Fibroblast of peridontal ligament (primary cell): ENCODE measurements at regions not wholly inside any gene's neighbourhood (a gene's known extent, or its start where the extent isn't known, plus 50 kb on each side); places are given as distances from the start of the nearest gene placed in this dataset.

Experiments
- DNase-seq: peaks from one replicate; pipeline ENCODE4 v3.0.0-alpha.2; 2010; ENCODE audit errors: extremely low read depth

DNA sequence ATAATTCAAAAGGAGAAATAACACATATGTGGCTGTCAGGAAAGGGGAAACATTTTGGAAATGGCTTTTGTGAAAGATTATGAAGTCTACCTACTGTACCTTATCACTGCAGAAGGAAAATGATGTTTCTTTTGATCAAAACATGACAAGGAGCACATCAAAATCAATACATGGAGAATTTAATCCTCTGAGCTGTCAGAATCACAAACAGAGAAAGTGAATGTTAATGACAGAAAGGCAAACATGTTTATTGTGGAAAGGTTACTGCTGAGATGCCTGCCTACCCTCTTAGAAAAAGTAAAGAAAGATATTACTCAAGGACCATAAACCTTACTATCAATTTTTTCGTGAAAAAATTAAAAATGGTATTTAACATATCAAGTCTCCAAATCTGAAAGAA is 794.5 kb upstream of the GYPC start:
- no peak for DNase-seq

DNA sequence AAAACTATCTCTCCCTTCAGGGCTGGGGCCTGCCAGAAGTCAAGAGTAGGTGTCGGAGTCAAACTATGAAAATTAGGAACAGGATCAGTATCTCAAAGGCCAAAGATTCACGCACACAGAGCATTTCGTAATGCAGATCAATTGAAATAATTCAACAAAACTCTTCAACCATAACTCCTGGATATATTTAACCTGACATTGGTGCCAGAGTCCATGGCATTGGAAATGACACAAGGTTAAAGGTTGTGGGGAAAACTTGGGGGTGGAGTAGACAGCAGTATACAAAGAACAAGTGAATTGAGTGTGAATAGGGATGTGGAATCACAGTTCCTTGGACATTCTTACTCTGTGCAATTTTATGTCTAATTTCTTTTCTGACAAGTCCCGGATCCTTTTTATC is 788.0 kb upstream of the GYPC start:
- DNase-seq = no peak

DNA sequence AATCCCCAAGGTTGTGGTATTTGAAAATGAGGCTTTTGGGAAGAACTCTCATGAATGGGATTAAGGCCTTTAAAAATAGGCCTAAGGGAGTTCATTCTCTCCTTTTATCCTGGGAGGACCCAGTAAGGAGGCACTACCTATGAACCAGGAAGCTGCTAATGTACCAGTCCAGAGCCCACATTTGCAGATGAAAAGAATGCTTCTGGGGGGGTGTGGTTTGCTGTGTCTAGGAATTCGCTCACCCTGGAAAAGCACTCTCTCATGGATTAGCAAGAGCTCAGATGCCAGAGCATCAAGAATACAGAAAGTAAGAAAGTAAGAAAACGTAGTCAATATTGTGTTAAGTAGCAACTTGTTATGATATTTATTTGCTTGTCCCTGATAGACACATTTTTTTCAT is 785.7 kb upstream of the GYPC start:
- no peak for DNase-seq

DNA sequence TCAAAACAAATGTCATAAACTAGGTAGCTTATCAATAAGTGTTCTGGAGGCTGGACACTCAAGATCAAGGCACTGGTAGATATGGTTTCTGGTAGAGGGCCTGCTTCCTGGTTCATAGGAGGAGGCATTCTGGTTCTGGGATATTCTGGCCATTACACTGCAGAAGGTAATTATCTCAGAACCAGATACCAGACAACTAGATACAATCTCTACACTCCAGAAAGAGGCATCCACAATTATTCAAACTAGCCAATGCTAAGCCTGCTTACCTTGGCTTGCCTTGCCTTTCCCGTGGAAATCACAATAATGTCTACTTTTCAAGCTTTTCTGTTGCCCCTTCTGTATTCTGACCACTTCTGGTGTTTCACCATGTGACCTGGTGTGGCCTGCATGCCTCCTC is 785.2 kb upstream of the GYPC start:
- no peak for DNase-seq

DNA sequence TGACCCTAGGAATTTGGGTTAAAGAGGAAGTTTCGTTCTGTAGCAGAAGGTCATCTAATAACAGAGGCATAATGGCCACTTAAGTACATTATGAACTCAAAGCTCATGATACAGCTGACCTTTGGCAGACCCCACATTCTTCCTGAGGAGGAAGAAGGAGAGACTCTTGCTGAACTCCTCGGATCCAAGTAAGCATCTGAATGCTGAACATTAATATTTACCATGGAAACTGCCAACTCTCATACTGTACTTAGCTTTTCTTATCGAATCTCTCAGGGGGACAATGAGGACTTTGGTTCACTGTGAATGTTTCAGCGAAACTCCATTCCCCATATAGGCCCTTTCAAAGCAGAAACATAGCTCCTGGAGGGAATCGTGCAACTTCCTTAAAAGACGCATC is 781.4 kb upstream of the GYPC start:
- no peak for DNase-seq

DNA sequence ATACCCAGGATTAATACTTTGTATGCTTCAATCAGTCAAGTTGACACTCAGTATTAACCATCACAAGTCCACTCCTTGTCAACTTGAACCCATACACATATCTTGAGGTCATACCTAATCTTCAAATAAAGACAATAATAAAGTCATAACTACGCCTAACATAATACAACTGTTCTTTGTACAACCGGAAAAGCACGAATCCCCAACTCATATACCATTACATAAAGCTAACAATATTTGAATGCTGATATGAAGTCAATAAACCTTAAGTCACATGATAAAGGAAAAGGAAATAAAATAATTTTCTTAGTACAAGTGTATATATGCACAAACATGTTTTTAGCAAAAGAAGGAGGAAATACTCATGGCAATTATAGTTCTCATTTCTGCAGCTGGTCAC is 770.6 kb upstream of the GYPC start:
- DNase-seq = no peak

DNA sequence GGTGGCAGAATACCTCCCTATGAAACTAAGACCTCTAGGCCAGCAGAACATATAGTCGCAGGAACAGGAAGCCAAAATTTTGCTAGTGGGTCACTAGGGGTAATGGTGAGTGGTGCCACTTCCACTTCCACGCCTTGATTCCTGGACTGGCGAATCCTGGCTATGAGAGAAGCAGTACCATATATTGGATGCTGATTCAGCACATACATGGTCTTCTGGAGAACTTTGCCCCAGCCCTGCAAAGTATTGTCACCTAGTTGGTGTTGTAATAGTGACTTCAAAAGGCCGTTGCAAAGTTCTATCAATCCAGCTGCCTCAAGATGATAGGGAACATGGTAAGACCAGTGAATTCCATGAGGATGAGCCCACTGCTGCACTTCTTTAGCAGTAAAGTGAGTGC is 769.8 kb upstream of the GYPC start:
- no peak for DNase-seq

DNA sequence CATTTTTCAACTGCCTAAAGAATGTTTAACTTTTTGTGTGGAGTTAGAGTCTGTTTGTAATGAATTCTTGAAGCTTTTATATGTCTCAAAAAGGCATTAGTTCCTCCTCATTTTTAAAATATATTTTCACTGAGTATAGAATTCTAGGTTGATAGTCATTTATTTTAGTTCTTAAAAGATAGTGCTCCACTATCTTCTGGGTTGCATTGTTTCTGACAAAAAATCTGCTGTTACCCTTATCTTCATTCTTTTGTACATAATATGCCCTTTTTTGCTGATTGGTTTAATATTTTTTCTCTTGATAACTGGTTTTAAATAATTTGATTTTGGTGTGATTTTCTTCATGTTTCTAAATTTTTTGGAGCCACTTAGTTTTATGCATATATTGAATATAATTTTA is 754.7 kb upstream of the GYPC start:
- no peak for DNase-seq

DNA sequence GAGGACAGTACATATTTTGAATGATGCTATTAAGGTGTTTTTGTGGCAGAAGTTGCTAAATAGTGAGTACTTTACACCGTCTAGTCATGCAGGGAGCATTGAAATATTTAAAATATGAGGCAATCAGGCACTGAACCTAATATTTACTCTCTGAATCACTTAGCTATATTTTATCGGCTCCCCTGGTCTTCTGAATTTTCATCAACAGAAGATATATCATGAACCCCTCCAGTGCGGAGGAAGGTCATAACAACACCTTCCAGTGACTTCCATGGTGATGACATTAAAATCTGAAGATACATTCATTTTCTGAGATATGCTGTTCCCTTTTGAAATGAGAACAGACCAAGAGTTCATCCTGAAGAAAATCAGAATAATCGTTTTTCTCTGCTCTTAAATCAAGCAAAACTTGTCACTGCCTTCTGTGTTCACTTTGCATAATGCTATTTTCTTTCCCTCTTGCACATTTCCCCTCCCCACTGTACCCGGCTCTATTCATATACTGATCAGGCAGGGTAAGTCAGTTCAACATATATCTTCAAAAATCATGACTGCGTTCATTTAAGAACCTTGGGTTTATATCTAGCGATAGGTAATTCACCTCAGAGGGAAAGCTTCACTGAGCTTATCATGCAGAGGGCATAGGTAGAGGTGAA is 729.9 kb upstream of the GYPC start:
- DNase-seq = no peak

DNA sequence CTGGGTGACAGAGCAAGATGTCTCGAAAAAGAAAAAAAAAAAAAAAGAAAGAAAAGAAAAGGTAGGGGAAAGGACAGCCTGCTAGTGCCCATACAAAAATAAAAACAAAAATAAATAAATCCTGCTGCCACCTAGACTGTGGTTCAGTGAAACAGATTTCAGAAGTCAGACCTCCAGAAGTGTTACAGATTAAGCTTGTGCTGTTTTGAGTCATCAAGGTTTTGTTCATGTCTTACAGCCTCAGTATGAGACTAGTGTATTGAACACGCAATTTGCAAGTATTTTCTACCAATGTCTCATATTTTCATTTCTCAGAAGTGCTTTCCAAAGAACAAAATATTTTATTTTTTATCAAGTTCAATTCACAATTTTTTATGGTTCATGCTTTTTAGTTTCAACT is 720.4 kb upstream of the GYPC start:
- DNase-seq = no peak

DNA sequence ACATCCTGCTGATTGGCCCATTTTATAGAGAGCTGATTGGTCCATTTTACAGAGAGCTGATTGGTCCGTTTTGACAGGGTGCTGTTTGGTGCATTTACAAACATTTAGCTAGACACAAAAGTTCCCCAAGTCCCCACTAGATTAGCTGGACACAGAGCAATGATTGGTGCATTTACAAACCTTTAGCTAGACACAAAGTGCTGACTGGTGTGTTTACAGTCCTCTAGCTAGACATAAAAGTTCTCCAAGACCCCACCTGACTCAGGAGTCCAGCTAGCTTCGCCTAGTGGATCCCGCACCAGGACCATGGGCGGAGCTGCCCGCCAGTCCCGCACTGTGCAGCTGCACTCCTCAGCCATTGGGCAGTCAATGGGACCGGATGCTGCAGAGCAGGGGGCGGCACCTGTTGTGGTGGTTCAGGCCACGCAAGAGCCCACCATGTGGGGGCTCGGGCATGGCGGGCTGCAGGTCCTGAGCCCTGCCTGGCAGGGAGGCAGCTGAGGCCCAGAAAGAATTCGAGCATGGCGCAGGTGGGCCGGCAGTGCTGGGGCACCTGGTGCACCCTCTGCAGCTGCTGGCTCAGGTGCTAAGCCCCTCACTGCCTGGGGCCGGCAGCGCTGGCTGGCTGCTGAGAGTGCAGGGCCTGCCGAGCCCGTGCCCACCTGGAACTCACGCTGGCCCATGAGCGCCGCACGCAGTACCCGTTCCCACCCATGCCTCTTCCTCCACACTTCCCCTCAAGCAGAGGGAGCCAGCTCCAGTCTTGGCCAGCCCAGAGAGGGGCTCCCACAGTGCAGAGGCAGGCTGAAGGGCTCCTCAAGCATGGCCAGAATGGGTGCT is 713.2 kb upstream of the GYPC start:
- DNase-seq = no peak

DNA sequence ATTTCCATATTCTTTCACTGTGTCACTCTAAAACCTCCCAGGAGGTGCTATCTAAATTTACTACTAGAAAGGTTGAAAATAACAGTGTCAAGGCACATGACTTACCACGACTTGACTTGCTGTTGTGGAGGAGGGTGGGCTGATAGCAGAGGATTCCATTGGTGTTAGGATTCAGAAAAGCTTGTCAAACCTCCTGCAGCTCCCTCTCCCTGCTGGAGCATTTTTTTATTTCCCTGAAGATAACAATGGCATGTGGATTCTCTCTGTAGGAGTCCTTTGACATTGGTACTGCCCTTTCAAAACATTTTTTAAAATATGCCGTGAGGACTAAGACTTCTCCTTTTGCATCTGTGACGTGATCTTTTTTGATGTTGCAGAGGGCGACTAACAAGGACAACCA is 696.9 kb upstream of the GYPC start:
- DNase-seq = no peak

DNA sequence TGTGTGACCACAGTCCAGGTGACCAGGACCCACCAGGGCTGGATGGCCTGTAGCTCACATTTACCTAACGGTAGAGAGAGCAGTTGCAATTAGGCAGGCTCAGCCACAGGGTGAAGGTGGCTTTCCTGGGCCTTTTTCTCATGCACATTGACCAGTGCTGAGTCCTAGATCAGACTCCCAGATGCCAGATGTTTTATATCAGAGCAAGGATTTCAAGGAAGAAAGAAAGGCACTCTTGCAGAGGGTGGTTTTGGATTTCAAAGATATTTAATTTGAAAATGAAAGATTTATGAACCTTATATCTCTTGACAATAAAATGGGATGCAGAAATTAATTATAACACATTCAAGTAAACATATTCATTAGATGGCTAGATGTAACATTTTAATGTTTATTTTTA is 694.2 kb upstream of the GYPC start:
- no peak for DNase-seq

DNA sequence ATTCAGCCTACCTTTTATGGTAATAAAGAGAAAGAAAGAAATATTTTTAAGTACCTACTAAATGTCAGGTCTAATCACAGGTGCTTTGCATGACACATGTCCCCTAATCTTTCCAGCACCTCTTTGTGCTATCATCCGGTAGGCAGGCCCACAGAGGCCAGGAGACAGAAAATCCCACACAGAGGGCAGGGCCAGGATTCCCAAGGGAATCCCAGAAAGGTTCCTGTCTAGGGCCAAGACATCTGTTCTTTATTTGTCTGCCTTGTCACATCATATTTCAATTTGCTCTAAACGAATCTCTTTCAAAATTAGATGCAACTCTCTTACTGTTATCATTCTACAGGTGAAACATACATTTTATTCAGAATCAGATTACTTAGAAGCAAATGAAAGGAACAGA is 676.1 kb upstream of the GYPC start:
- DNase-seq = no peak

DNA sequence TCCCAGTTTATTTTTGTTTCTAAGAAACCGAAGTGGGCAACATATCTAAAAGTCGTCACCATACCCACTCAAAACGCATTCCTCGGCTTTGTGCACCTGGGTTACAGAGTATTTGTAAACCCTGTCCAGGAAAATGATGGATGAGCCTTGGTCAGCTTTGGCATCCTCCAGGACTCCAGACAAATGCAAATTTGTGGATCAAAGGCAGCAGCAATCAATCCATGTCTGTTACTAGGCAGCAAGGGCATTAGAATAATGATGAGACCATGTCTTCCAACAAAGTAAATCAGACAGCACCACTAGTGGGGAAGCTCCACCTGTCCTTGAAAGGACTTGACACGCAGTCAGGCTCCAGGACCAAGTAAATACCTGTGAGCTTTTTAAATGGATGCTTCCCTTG is 672.6 kb upstream of the GYPC start:
- DNase-seq = no peak

DNA sequence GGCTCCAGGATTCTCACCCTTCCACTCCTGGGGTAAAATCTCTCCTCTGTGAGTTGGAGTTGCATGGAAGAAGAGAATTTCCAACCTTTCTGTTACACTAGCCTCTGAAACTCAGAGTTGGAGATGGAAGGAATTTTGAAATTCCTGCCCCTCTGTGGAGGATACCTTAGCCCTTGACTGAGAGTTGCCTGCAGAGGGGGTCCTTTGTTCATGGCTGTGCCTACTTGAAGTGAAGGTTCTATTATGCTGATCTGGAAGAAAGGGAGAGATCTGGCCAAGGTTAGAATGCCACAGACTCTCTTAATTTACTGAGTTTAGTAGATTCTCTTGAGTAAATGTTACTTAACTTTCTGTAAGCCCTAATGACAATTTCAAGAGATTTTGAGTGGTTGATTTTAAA is 626.6 kb upstream of the GYPC start:
- DNase-seq = no peak

DNA sequence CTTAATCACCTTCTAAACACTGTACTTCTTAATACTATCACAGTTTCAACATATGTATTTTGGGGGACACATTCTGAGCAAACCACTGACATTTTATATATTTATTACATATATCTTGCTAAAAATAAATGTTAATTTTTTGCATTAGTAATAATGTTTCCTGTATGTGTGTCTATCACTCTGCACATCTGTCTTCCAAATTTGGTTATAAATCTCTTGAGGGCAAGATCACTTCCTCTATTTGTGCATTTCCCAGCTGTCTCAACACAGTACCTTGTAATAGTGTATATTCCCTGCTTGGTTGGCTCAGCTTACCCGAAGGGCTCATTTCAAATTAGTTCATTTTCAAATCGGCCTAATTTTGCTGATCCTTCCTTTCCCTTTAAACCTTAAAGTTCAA is 617.1 kb upstream of the GYPC start:
- DNase-seq = no peak

DNA sequence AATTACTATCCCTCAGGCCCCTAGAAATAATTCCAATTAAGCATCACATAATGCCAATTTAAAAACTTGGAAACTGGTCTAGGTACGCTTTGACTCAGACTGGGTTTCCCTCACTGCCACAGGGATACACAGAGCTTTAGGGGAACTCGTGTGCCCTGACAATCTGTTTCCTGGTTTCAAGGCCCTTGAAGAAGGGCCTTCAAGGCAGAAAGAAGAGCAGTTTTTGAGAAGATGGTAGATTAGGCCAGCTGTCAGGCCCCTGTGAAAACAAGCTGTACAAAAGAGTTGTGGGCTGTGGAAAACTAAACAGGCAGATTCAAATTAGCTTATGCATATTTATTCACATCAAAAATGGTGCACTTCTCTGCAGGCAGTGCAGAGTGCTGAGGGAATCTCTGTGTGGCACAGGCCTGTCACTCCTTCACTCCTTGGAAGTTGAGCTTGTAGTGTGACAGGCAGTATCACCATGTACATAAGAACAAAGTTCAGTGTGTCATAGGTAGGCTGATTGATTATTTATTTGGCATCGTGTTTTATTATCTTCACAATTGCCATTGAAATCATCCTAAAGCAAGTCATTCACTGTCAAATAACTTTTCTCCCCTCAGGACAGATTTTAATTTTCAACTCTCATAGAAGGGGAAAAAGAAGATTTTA is 614.4 kb upstream of the GYPC start:
- no peak for DNase-seq

DNA sequence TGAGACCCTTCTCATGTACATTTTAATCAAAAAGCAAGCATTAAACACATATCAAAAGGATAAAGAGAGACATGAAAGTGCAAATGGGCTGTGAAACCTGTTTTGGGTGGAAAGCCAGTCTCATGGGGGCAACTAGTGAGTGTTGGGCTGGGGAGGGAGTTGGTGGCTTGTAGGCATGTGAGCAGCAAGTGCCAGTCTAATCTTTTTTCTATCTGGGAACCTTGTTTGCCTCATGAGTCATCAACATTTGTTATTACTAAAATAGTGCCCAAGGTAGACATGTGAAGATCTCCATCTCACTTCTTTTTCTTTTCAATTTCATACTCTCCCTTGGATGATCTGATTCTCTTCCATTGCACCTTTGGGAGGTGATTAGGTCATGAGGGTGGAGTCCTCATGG is 613.9 kb upstream of the GYPC start:
- DNase-seq = no peak

DNA sequence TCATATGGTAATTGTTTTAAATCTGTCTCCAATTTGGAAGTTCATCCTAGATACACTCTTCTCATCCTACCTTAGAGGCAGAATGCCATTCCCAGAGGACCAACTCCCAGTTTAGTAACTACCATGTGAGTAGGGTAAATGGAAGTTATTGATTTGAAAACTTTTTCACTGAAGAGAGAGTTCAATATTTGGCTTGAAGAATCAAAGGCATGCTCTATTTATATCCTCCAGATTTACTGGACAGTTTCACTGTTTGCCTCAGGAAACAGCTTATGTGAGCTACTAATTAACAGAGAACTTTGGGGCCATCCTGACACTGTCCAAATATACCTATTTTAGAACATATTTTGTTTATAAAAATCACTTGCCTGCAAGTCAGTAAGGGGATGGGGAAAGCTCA is 607.2 kb upstream of the GYPC start:
- no peak for DNase-seq

DNA sequence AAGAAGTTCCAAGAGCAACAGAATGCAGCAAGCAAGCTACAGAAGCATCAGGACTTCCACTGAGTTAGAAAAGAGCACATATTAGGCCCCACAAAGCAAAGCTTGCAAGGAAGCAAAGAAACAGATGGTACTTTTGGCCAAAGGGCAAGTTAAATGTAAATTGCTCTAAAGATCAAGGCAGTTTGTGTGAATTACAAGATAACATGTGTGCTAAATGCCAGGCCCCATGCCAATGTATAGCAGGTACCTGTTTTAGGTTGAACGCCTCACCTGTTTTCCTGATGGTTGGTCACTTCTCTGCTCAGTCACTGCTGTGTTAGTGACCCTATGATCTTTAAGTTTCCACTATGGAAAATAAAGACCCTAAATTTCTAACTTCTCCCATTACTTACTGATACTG is 606.5 kb upstream of the GYPC start:
- DNase-seq = no peak

DNA sequence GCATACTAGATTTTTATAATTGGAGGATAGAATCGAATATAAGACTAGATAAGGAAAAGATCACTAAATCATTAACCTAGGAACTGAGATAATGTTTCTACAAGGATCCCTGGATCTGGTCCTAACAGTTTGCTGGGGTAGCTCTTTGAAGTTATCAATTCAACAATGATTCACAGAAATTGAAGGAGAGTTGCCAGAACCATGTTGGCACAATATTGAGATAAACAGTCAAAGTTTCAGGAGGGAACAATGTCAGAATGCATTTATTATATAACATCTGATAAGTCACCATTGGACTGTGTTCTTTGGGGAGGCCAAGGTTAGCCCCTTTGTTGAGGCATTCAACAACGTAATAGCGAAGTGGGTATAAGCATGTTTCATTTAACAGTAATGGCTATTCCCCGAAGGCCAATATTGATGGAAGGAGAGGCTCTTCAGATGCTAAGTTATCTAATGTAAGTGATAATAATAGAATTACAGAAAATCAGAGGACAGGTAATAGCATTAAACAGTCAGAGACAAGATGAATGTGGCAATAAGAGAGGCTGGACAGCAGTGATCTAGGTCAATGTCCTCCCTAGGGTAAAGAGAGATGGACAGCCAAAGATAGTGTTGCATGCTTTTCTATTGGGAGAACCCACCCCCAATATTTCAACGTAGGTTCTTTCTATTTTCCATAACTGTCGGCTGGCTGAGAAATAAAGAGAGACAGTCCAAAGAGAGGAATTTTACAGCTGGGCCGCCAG is 604.8 kb upstream of the GYPC start:
- no peak for DNase-seq
